ENCODE measurements at regions not wholly inside any gene's neighbourhood (a gene's known extent, or its start where the extent isn't known, plus 50 kb on each side); places are given as distances from the start of the nearest gene placed in this dataset.
A peak's percentile ranks its signal among the peaks of the same experiment; 100 is the strongest.

- no peak for DNase-seq
Measured at GRCh38 chr5:125263356-125263755, 516.9 kb upstream of the ZNF608 start.

GRCh38 chr5:125266106-125266505, 519.7 kb upstream of the ZNF608 start:
- DNase-seq: no peak

GRCh38 chr5:125267636-125268248, 521.3 kb upstream of the ZNF608 start:
- DNase-seq: peak; percentile 76

GRCh38 chr5:125269926-125270325, 523.5 kb upstream of the ZNF608 start:
- no peak for DNase-seq

- DNase-seq: no peak
Measured at GRCh38 chr5:125272357-125272756, 525.9 kb upstream of the ZNF608 start.

- DNase-seq: no peak
Measured at GRCh38 chr5:125274211-125274610, 527.8 kb upstream of the ZNF608 start.

- DNase-seq: peak; percentile 25
Measured at GRCh38 chr5:125274938-125275724, 528.7 kb upstream of the ZNF608 start.

- DNase-seq: no peak
Measured at GRCh38 chr5:125275725-125276090, 529.3 kb upstream of the ZNF608 start.

GRCh38 chr5:125276096-125276495, 529.7 kb upstream of the ZNF608 start:
- peak; percentile 11 for DNase-seq

- no peak for DNase-seq
Measured at GRCh38 chr5:125277494-125278154, 531.2 kb upstream of the ZNF608 start.

GRCh38 chr5:125278711-125279110, 532.3 kb upstream of the ZNF608 start:
- no peak for DNase-seq

- DNase-seq: no peak
Measured at GRCh38 chr5:125281667-125282066, 535.2 kb upstream of the ZNF608 start.

GRCh38 chr5:125283372-125283771, 536.9 kb upstream of the ZNF608 start:
- peak; percentile 0 for DNase-seq

GRCh38 chr5:125286271-125286670, 539.8 kb upstream of the ZNF608 start:
- DNase-seq: peak; percentile 77

GRCh38 chr5:125289606-125290005, 543.2 kb upstream of the ZNF608 start:
- no peak for DNase-seq

- no peak for DNase-seq
Measured at GRCh38 chr5:125290935-125291334, 544.5 kb upstream of the ZNF608 start.

GRCh38 chr5:125291447-125291846, 545.0 kb upstream of the ZNF608 start:
- no peak for DNase-seq

GRCh38 chr5:125293223-125293622, 546.8 kb upstream of the ZNF608 start:
- no peak for DNase-seq

- DNase-seq: peak; percentile 0
Measured at GRCh38 chr5:125293726-125294125, 547.3 kb upstream of the ZNF608 start.

GRCh38 chr5:125294844-125295243, 548.4 kb upstream of the ZNF608 start:
- no peak for DNase-seq

- DNase-seq: peak; percentile 1
Measured at GRCh38 chr5:125295405-125295872, 549.0 kb upstream of the ZNF608 start.

- DNase-seq: no peak
Measured at GRCh38 chr5:125298258-125298657, 551.8 kb upstream of the ZNF608 start.

- no peak for DNase-seq
Measured at GRCh38 chr5:125298746-125299379, 552.4 kb upstream of the ZNF608 start.

All from NCI-H2171 treated with DMSO at 0.1 percent for 48 hours (cell line).